ENCODE measurements at regions not wholly inside any gene's neighbourhood (a gene's known extent, or its start where the extent isn't known, plus 50 kb on each side); places are given as distances from the start of the nearest gene placed in this dataset.

DNA sequence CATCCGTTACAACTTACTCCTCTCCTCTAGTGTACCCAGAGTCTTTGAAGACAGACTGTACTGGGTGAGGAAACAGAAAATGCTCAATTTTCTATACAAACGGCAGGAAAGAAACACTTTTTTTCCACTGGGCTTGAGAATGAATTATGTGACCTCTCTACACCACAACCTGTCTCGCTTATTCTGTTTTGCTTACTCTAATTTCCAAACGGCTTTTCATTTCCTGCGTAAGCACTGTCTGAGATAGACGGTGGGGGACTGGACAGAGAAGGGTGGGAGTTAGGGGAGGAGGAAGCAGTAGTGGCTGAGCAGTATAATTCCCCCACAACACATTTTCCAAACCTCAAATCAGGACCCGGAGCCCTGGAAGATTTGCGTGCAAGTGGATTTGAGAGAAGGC is 191.4 kb upstream of the SDK2 start:
- TF ChIP-seq, protein P1, sequence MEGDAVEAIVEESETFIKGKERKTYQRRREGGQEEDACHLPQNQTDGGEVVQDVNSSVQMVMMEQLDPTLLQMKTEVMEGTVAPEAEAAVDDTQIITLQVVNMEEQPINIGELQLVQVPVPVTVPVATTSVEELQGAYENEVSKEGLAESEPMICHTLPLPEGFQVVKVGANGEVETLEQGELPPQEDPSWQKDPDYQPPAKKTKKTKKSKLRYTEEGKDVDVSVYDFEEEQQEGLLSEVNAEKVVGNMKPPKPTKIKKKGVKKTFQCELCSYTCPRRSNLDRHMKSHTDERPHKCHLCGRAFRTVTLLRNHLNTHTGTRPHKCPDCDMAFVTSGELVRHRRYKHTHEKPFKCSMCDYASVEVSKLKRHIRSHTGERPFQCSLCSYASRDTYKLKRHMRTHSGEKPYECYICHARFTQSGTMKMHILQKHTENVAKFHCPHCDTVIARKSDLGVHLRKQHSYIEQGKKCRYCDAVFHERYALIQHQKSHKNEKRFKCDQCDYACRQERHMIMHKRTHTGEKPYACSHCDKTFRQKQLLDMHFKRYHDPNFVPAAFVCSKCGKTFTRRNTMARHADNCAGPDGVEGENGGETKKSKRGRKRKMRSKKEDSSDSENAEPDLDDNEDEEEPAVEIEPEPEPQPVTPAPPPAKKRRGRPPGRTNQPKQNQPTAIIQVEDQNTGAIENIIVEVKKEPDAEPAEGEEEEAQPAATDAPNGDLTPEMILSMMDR (IDR thresholded peaks at IDR 0.05) = no peak
- TF ChIP-seq, protein P2, sequence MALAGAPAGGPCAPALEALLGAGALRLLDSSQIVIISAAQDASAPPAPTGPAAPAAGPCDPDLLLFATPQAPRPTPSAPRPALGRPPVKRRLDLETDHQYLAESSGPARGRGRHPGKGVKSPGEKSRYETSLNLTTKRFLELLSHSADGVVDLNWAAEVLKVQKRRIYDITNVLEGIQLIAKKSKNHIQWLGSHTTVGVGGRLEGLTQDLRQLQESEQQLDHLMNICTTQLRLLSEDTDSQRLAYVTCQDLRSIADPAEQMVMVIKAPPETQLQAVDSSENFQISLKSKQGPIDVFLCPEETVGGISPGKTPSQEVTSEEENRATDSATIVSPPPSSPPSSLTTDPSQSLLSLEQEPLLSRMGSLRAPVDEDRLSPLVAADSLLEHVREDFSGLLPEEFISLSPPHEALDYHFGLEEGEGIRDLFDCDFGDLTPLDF (CRISPR knock-in tag; IDR thresholded peaks at IDR 0.05) = no peak
- TF ChIP-seq, protein P3, sequence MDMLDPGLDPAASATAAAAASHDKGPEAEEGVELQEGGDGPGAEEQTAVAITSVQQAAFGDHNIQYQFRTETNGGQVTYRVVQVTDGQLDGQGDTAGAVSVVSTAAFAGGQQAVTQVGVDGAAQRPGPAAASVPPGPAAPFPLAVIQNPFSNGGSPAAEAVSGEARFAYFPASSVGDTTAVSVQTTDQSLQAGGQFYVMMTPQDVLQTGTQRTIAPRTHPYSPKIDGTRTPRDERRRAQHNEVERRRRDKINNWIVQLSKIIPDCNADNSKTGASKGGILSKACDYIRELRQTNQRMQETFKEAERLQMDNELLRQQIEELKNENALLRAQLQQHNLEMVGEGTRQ (CRISPR knock-in tag; IDR thresholded peaks at IDR 0.05) = no peak
- TF ChIP-seq NFYB (CRISPR knock-in tag; conservative IDR thresholded peaks at IDR 0.05; ENCODE audit: low read depth) = no peak
- TF ChIP-seq JUN (CRISPR knock-in tag; IDR thresholded peaks at IDR 0.05) = no peak
- TF ChIP-seq, protein P4, sequence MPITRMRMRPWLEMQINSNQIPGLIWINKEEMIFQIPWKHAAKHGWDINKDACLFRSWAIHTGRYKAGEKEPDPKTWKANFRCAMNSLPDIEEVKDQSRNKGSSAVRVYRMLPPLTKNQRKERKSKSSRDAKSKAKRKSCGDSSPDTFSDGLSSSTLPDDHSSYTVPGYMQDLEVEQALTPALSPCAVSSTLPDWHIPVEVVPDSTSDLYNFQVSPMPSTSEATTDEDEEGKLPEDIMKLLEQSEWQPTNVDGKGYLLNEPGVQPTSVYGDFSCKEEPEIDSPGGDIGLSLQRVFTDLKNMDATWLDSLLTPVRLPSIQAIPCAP (CRISPR knock-in tag; IDR thresholded peaks at IDR 0.05) = no peak
- no peak for TF ChIP-seq CREM (CRISPR knock-in tag; IDR thresholded peaks at IDR 0.05)
- no peak for TF ChIP-seq GTF2I (CRISPR knock-in tag; conservative IDR thresholded peaks at IDR 0.05)
- no peak for TF ChIP-seq MYBL2 (CRISPR knock-in tag; IDR thresholded peaks at IDR 0.05)
